Body of pancreas (tissue), 4 donors: ENCODE measurements at regions not wholly inside any gene's neighbourhood (a gene's known extent, or its start where the extent isn't known, plus 50 kb on each side); places are given as distances from the start of the nearest gene placed in this dataset.
A peak's percentile ranks its signal among the peaks of the same experiment; 100 is the strongest.

Source experiments
- ATAC-seq: fragments of 150-250 bp; one replicate; pipeline ENCODE4 v1.9.1; 2016
- DNase-seq, 4 donors: peaks; one replicate each; pipeline ENCODE4 v3.0.0-alpha.2; 2019
- H3K27ac ChIP-seq, 4 donors: fragments of 200-600 bp; sonication (generic); 1 replicate in 3 of 4; 2 replicates in 1 of 4; pipeline versions ENCODE4 v1.5.1 to v1.6.1; 2016 to 2019; ENCODE audit warnings: mild to moderate bottlenecking in 1 of 4, mixed read lengths in 1 of 4, moderate library complexity in 1 of 4
- H3K27me3 ChIP-seq, 2 donors: fragments of 200-600 bp; sonication (generic); one replicate each; pipeline ENCODE4 v1.6.0; 2016; ENCODE audit warnings: mild to moderate bottlenecking in 1 of 2
- H3K36me3 ChIP-seq, 2 donors: fragments of 200-600 bp; sonication (generic); replicated peaks in 1 of 2; 2 replicates each; pipeline ENCODE4 v1.5.1; 2016; ENCODE audit warnings: low read depth in 2 of 2; ENCODE audit not compliant: insufficient read depth in 1 of 2
- H3K4me1 ChIP-seq: fragments of 200-600 bp; sonication (generic); one replicate; pipeline ENCODE4 v1.6.0; 2016
- H3K4me3 ChIP-seq, 2 donors: fragments of 200-600 bp; sonication (generic); 1 replicate in 1 of 2; 2 replicates in 1 of 2; pipeline ENCODE4 v1.5.1; 2016 to 2019
- H3K9me3 ChIP-seq, 3 donors: fragments of 200-600 bp; sonication (generic); 1 replicate in 2 of 3; 2 replicates in 1 of 3; pipeline ENCODE4 v1.5.1; 2016
- CTCF ChIP-seq, 7 experiments: fragments of 450-650 bp in 4 of 7; fragments of 200-600 bp in 3 of 7; sonication (generic) in 3 of 7; IDR thresholded peaks; one replicate each; pipeline ENCODE4 v1.5.1; 2016 to 2019; ENCODE audit warnings: antibody characterized with exemption in 7 of 7
- POLR2A ChIP-seq, 3 donors: fragments of 450-650 bp; IDR thresholded peaks; one replicate each; pipeline ENCODE4 v1.6.1; 2016; ENCODE audit warnings: antibody characterized with exemption in 3 of 3, mild to moderate bottlenecking in 2 of 3
- WGBS, 2 donors: methylation state at CpG; one replicate each; pipeline ENCODE4 v1.1.5; 2017; 5-methylcytosine and 5-hydroxymethylcytosine counted together
- intact Hi-C: fragments of 100-400 bp; cut with DNase I; formaldehyde crosslinking; loops from one replicate; pipeline ENCODE4 v1.15.1; 2023

GRCh38 chr20:59453759-59454560, 150.4 kb upstream of the PHACTR3 start:
- H3K4me3 ChIP-seq, result no peak overlapping the region
- DNase-seq (no peak), ATAC-seq (no peak)
- WGBS, 2 donors, result 80 to 84% methylated on average over 15 of the region's 15 CpGs
- intact Hi-C loops, result no loop called here
- no peak for TF ChIP-seq CTCF (IDR thresholded peaks at IDR 0.05)
- TF ChIP-seq POLR2A (IDR thresholded peaks at IDR 0.05), result no peak
- no peaks in the 10 kb centered on the region for H3K27me3 ChIP-seq
- H3K4me1 ChIP-seq, result peaks cover 7% of the 10 kb centered on the region
- no peak overlapping the region for H3K27ac ChIP-seq
- H3K9me3 ChIP-seq, result no peaks in the 10 kb centered on the region
- H3K36me3 ChIP-seq, result no peaks in the 10 kb centered on the region

DNA sequence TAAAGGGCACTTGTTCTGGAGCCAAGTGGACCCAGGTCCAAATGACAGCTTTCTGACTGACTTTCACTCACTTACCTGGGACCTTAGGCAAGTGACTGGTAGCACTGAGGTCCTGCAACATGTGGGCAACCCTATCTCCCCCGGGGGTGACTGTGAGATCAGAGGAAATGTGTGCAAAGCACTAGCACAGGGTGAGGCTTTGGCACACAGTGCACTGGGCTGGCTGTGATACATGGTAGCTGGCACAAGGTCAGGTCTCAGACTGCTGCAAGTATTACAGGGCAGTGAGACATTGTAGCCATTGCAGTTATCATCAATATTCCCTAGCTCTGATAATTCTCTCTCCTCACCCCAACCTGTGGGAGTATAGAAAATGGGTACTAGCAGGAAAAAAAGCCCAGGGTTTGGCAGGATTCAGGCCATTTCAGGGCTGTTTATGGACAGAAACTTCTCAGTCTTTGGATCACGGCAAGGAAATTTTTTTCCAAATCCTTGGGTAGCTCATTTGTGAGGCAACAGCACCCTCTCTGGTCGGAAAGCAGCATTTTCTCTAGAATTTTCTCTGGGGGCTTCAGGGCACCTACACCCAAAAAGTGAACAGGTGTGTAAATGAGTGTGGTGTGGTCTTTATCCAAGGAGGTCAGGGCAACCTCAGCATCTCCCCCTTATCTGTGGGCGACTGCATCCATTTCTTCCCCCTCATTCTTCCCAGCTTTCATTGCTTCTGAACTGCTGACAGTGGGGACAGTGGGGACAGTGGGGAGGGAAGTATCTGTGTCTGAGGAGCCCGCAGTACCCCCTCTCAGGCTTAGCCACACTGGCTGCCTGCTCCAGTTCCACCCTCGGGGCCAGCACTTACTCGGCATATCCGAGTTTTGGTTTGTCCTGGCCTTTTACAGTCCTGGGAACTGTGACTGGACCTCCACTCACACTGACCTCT, 148.7 kb upstream of the PHACTR3 start:
- 15 to 30% methylated on average over 8 of the region's 8 CpGs for WGBS, 2 donors
- ATAC-seq (peak; percentile 58), DNase-seq (peak; percentile 24 to 72 (median 57))
- H3K27ac ChIP-seq, result no peak overlapping the region
- no peaks in the 10 kb centered on the region for H3K27me3 ChIP-seq
- H3K36me3 ChIP-seq, result no peaks in the 10 kb centered on the region
- peak; percentile 18 to 66 (median 59) for TF ChIP-seq CTCF (IDR thresholded peaks at IDR 0.05)
- TF ChIP-seq POLR2A (IDR thresholded peaks at IDR 0.05), result no peak
- H3K4me1 ChIP-seq, result peaks cover 7% of the 10 kb centered on the region
- intact Hi-C loops, result no loop called here
- no peaks in the 10 kb centered on the region for H3K9me3 ChIP-seq
- no peak overlapping the region for H3K4me3 ChIP-seq

- Histone ChIP-seq H3K4me1 (peaks cover 7% of the 10 kb centered on the region), H3K27me3 (no peaks in the 10 kb centered on the region), H3K36me3 (no peaks in the 10 kb centered on the region), H3K9me3 (no peaks in the 10 kb centered on the region), H3K4me3 (no peak overlapping the region), H3K27ac (no peak overlapping the region)
- ATAC-seq (no peak), DNase-seq (no peak)
- WGBS, 2 donors, result 53 to 61% methylated on average over 13 to 26 of the region's 26 CpGs
- intact Hi-C loops, result no loop called here
- TF ChIP-seq POLR2A (IDR thresholded peaks at IDR 0.05) (no peak), CTCF (IDR thresholded peaks at IDR 0.05) (no peak)
These were observed 147.7 kb upstream of the PHACTR3 start for GRCh38 chr20:59456342-59457279.

GRCh38 chr20:59458645-59459044, 145.7 kb upstream of the PHACTR3 start:
- WGBS, 2 donors, result 58 to 81% methylated on average over 2 of the region's 2 CpGs
- Histone ChIP-seq H3K4me1 (peaks cover 7% of the 10 kb centered on the region), H3K36me3 (no peaks in the 10 kb centered on the region), H3K4me3 (no peak overlapping the region), H3K27ac (no peak overlapping the region), H3K27me3 (no peaks in the 10 kb centered on the region), H3K9me3 (no peaks in the 10 kb centered on the region)
- ATAC-seq, result no peak
- TF ChIP-seq POLR2A (IDR thresholded peaks at IDR 0.05) (no peak), CTCF (IDR thresholded peaks at IDR 0.05) (no peak)
- intact Hi-C loops, result no loop called here
- DNase-seq, result no peak
